Trophoblast cell (in vitro differentiated cells and primary cell): ENCODE measurements at regions not wholly inside any gene's neighbourhood (a gene's known extent, or its start where the extent isn't known, plus 50 kb on each side); places are given as distances from the start of the nearest gene placed in this dataset.

Experiments used
- DNase-seq, 2 donors: peaks; one replicate each; pipeline ENCODE4 v3.0.0-alpha.2; 2016
- H2AFZ ChIP-seq: 2 replicates; pipeline ENCODE4 v1.6.1; 2013; ENCODE audit warnings: low read length, moderate library complexity, mild to moderate bottlenecking; ENCODE audit not compliant: insufficient read depth, poor library complexity
- H2AK5ac ChIP-seq: 2 replicates; pipeline ENCODE4 v1.6.1; 2013; ENCODE audit warnings: mild to moderate bottlenecking, low read length
- H2BK120ac ChIP-seq: 2 replicates; pipeline ENCODE4 v1.6.1; 2013; ENCODE audit warnings: low read length, mild to moderate bottlenecking, moderate library complexity; ENCODE audit not compliant: insufficient read depth, poor library complexity
- H2BK12ac ChIP-seq: 2 replicates; pipeline ENCODE4 v1.6.1; 2013; ENCODE audit warnings: mild to moderate bottlenecking, low read length, moderate library complexity
- H2BK5ac ChIP-seq: 2 replicates; pipeline ENCODE4 v1.6.1; 2013; ENCODE audit warnings: low read length, low read depth, moderate library complexity, mild to moderate bottlenecking; ENCODE audit not compliant: poor library complexity
- H3K14ac ChIP-seq: 2 replicates; pipeline ENCODE4 v1.6.1; 2013; ENCODE audit warnings: mild to moderate bottlenecking, low read length
- H3K18ac ChIP-seq: 2 replicates; pipeline ENCODE4 v1.6.1; 2013; ENCODE audit warnings: mild to moderate bottlenecking, low read length
- H3K23ac ChIP-seq: 2 replicates; pipeline ENCODE4 v1.6.1; 2013; ENCODE audit warnings: low read length
- H3K27ac ChIP-seq: 2 replicates; pipeline ENCODE4 v1.5.1; 2013; ENCODE audit warnings: low read depth, mild to moderate bottlenecking, inconsistent platforms, low read length, moderate library complexity
- H3K27me3 ChIP-seq: 2 replicates; pipeline ENCODE4 v1.6.1; 2013; ENCODE audit warnings: inconsistent platforms, mild to moderate bottlenecking, low read length, moderate library complexity; ENCODE audit not compliant: insufficient read depth
- H3K36me3 ChIP-seq, 2 experiments: 1 replicate in 1 of 2; 2 replicates in 1 of 2; pipeline ENCODE4 v1.6.1; 2013; ENCODE audit warnings: low read length in 2 of 2, mild to moderate bottlenecking in 2 of 2, moderate library complexity in 1 of 2; ENCODE audit not compliant: insufficient read depth in 2 of 2, control insufficient read depth in 1 of 2
- H3K4ac ChIP-seq: 2 replicates; pipeline ENCODE4 v1.6.1; 2013; ENCODE audit warnings: low read depth, mild to moderate bottlenecking, low read length, moderate library complexity
- H3K4me1 ChIP-seq, 2 experiments: 1 replicate in 1 of 2; 2 replicates in 1 of 2; pipeline ENCODE4 v1.6.1; 2013; ENCODE audit warnings: low read length in 2 of 2, mild to moderate bottlenecking in 2 of 2, moderate library complexity in 1 of 2; ENCODE audit not compliant: insufficient read depth in 2 of 2, control insufficient read depth in 1 of 2
- H3K4me2 ChIP-seq: 2 replicates; pipeline ENCODE4 v1.6.1; 2013; ENCODE audit warnings: inconsistent platforms, mild to moderate bottlenecking, low read length, moderate library complexity
- H3K4me3 ChIP-seq: 2 replicates; pipeline ENCODE4 v1.5.1; 2013; ENCODE audit warnings: mild to moderate bottlenecking, low read depth, low read length, inconsistent platforms
- H3K79me1 ChIP-seq: one replicate; pipeline ENCODE4 v1.6.1; 2013; ENCODE audit warnings: low read length
- H3K79me2 ChIP-seq: 2 replicates; pipeline ENCODE4 v1.6.1; 2013; ENCODE audit warnings: low read length, mild to moderate bottlenecking; ENCODE audit not compliant: control insufficient read depth, insufficient read depth, poor library complexity
- H3K9ac ChIP-seq: 2 replicates; pipeline ENCODE4 v1.6.1; 2013; ENCODE audit warnings: mild to moderate bottlenecking, low read length
- H3K9me3 ChIP-seq: 2 replicates; pipeline ENCODE4 v1.6.1; 2013; ENCODE audit warnings: low read depth, mild to moderate bottlenecking, control low read depth, inconsistent platforms, low read length; ENCODE audit not compliant: insufficient read depth
- H4K12ac ChIP-seq: 2 replicates; pipeline ENCODE4 v1.6.1; 2013; ENCODE audit warnings: low read depth, mild to moderate bottlenecking, low read length, moderate library complexity
- H4K8ac ChIP-seq: 2 replicates; pipeline ENCODE4 v1.6.1; 2013; ENCODE audit warnings: low read depth, mild to moderate bottlenecking, low read length, moderate library complexity
- H4K91ac ChIP-seq: one replicate; pipeline ENCODE4 v1.6.1; 2013; ENCODE audit warnings: low read depth, mild to moderate bottlenecking, low read length, moderate library complexity
- WGBS: extraction: QIAGEN DNeasy Blood & Tissue Kit; methylation state at CpG from one replicate; pipeline ENCODE4 v1.1.7; 2013; ENCODE audit warnings: missing lambda C conversion rate; ENCODE audit not compliant: insufficient read length, insufficient coverage; ENCODE audit errors: extremely low coverage; 5-methylcytosine and 5-hydroxymethylcytosine counted together

DNA sequence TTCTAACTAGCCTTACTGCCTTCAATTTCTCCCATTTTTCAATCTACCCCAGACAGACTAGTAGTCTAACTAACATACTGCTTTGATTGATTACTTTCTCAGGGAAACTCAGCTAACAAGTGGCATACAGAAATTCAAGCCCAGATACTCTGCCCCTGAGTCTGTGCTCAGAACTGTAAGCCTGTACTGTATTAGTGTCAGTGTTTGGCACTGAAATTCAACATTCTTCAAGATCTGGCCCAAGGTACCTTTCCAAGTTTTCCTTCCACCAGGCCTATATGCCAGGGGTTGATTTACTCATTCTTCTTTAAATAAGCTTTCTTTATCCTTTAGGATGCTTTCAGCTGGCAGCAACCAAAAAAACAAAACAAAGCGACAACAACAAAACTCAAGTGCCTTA, 433.2 kb upstream of the MARCKS start:
- Histone ChIP-seq H2BK120ac (no peak overlapping the region), H3K14ac (no peak overlapping the region), H3K9me3 (no peaks in the 10 kb centered on the region), H3K4me1 (no peaks in the 10 kb centered on the region), H3K36me3 (no peaks in the 10 kb centered on the region), H3K4me2 (no peak overlapping the region), H3K4ac (no peak overlapping the region), H2AFZ (no peak overlapping the region), H2AK5ac (no peak overlapping the region), H3K4me3 (no peak overlapping the region), H2BK5ac (no peak overlapping the region), H3K79me1 (no peaks in the 10 kb centered on the region), H3K18ac (no peak overlapping the region), H4K12ac (no peak overlapping the region), H3K79me2 (no peaks in the 10 kb centered on the region), H4K91ac (no peak overlapping the region), H4K8ac (no peak overlapping the region), H3K23ac (no peak overlapping the region), H3K27ac (no peak overlapping the region), H3K9ac (no peak overlapping the region), H2BK12ac (no peak overlapping the region), H3K27me3 (no peaks in the 10 kb centered on the region)
- WGBS = no CpG with 5 or more reads among the region's 1 CpG
- DNase-seq = no peak

DNA sequence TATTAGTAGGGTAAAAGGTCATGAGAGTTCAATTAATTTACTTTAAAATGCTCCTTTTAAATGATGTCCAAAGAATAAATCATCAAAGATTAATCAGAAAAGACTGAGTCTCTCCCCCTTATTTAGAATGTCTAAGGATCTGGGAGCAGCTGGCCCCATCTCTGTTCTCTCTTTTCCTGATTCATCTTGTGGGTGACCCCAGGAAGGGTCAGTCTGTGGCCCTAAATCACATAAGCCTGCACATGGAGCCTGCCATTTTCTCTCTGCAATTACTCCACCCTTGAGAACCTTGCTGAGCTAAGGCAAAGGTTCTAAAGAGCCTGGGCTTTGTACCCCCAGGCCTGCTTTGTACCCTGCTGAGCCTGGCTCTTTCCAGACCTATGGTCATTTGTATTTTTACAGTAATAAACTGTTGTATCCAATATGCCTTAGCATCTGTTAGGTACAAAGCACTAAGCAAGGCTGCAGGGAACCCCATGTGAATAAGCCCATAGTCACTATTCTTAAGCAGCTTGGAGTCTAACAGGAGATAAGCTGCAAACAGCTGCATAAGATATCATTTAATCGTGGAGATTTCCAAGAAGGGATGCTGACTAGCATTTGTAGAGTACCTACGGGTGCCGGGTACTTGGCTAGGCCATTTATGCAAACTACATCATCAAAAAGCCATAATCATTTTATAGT, 431.0 kb upstream of the MARCKS start:
- no peak overlapping the region for H3K4ac ChIP-seq
- H4K12ac ChIP-seq = no peak overlapping the region
- no peak overlapping the region for H3K18ac ChIP-seq
- no peak overlapping the region for H2BK5ac ChIP-seq
- no peak overlapping the region for H2AK5ac ChIP-seq
- no peak overlapping the region for H2AFZ ChIP-seq
- no peaks in the 10 kb centered on the region for H3K79me1 ChIP-seq
- no peak overlapping the region for H2BK120ac ChIP-seq
- H4K8ac ChIP-seq = no peak overlapping the region
- no peak overlapping the region for H3K23ac ChIP-seq
- no peak overlapping the region for H2BK12ac ChIP-seq
- H3K4me1 ChIP-seq = no peaks in the 10 kb centered on the region
- no peak overlapping the region for H3K14ac ChIP-seq
- H3K27ac ChIP-seq = no peak overlapping the region
- H3K4me3 ChIP-seq = no peak overlapping the region
- no peaks in the 10 kb centered on the region for H3K36me3 ChIP-seq
- DNase-seq = no peak
- no CpG with 5 or more reads among the region's 3 CpGs for WGBS
- H3K27me3 ChIP-seq = no peaks in the 10 kb centered on the region
- H3K4me2 ChIP-seq = no peak overlapping the region
- H3K9ac ChIP-seq = no peak overlapping the region
- H4K91ac ChIP-seq = no peak overlapping the region
- no peaks in the 10 kb centered on the region for H3K9me3 ChIP-seq
- no peaks in the 10 kb centered on the region for H3K79me2 ChIP-seq

DNA sequence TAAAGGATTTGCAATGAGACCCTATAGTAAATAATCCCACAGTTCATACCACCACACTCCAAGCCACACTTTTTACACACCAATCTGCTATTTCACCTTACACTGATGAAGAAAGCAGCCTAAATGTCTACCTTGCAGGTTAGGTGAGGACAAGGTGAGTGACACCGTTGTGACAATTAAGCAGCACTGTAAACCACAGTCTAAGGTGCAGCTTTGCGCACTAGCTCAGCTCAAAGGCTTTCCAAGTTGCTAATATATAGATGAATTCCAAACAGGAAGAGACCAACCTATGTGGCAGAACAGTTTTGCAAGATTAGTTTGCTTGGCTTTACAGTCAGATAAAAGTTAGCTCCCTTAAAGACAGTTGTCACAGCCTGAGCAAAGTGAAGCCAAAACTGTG, 429.5 kb upstream of the MARCKS start:
- no peak overlapping the region for H3K18ac ChIP-seq
- H2AK5ac ChIP-seq = no peak overlapping the region
- H3K36me3 ChIP-seq = no peaks in the 10 kb centered on the region
- H4K91ac ChIP-seq = no peak overlapping the region
- H3K9me3 ChIP-seq = no peaks in the 10 kb centered on the region
- H3K4me2 ChIP-seq = no peak overlapping the region
- H2BK12ac ChIP-seq = no peak overlapping the region
- H2AFZ ChIP-seq = no peak overlapping the region
- no peak overlapping the region for H3K9ac ChIP-seq
- H3K4me1 ChIP-seq = no peaks in the 10 kb centered on the region
- no peak overlapping the region for H4K8ac ChIP-seq
- no peak overlapping the region for H2BK120ac ChIP-seq
- no peaks in the 10 kb centered on the region for H3K79me2 ChIP-seq
- no peak overlapping the region for H3K23ac ChIP-seq
- no peak for DNase-seq
- no peak overlapping the region for H4K12ac ChIP-seq
- no peaks in the 10 kb centered on the region for H3K27me3 ChIP-seq
- no CpG with 5 or more reads among the region's 2 CpGs for WGBS
- H3K27ac ChIP-seq = no peak overlapping the region
- no peak overlapping the region for H3K4me3 ChIP-seq
- H3K4ac ChIP-seq = no peak overlapping the region
- no peak overlapping the region for H3K14ac ChIP-seq
- H3K79me1 ChIP-seq = no peaks in the 10 kb centered on the region
- H2BK5ac ChIP-seq = no peak overlapping the region

DNA sequence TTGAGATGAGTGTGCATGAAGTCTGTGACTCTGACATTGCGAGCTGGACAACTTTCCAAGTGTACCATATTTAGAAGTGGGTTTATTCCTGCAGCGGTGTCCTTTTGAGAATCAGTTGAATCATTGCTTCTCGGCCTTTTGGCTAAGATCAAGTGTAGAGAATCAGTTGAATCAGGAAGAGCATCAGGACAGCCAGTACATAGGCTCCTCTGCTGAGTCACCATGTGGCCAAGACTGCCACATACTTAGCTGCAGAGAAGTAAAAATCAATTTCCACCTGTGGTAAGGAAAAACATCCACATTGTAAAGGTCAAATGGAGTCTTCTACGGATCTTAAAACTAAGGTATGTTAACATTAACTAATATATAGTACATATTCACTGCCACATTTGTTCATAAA, 428.4 kb upstream of the MARCKS start:
- Histone ChIP-seq H3K79me2 (no peaks in the 10 kb centered on the region), H3K4me3 (no peak overlapping the region), H4K12ac (no peak overlapping the region), H3K18ac (no peak overlapping the region), H2BK120ac (no peak overlapping the region), H2AK5ac (no peak overlapping the region), H3K4me2 (no peak overlapping the region), H3K27ac (no peak overlapping the region), H2BK12ac (no peak overlapping the region), H4K8ac (no peak overlapping the region), H3K27me3 (no peaks in the 10 kb centered on the region), H3K4ac (no peak overlapping the region), H2AFZ (no peak overlapping the region), H3K14ac (no peak overlapping the region), H3K4me1 (no peaks in the 10 kb centered on the region), H3K79me1 (no peaks in the 10 kb centered on the region), H2BK5ac (no peak overlapping the region), H4K91ac (no peak overlapping the region), H3K36me3 (no peaks in the 10 kb centered on the region), H3K9ac (no peak overlapping the region), H3K9me3 (no peaks in the 10 kb centered on the region), H3K23ac (no peak overlapping the region)
- no CpG with 5 or more reads among the region's 4 CpGs for WGBS
- no peak for DNase-seq
